GM12878 (cell line): ENCODE measurements at regions not wholly inside any gene's neighbourhood (a gene's known extent, or its start where the extent isn't known, plus 50 kb on each side); places are given as distances from the start of the nearest gene placed in this dataset.

Source experiments
- ATAC-seq: fragments of 200-7000 bp; cut with Tn5 transposase; 3 replicates; pipeline ENCODE4 v1.9.1; 2020; ENCODE audit warnings: mild to moderate bottlenecking, moderate library complexity
- BruUV-seq: library from RNA; stranded (reverse); fragments of 400-500 nt; replicated peaks from 2 replicates; lab custom pipeline; 2021; lab: Mats Ljungman, UMichigan
- CTCF ChIA-PET: fragments of 300-600 bp; sonication (Branson Sonifier 250); formaldehyde crosslinking; extraction: SDS; loops from one replicate; lab custom pipeline; 2021; ENCODE audit warnings: inconsistent platforms; lab: Yijun Ruan, JAX
- POLR2A ChIA-PET: fragments of 350-600 bp; formaldehyde crosslinking; extraction: SDS; loops from one replicate; lab custom pipeline; 2021; ENCODE audit warnings: inconsistent platforms; lab: Charles Lee
- RAD21 ChIA-PET: fragments of 300-600 bp; sonication (Branson Sonifier 250); formaldehyde crosslinking; loops from one replicate; lab custom pipeline; 2023; ENCODE audit warnings: antibody characterized with exemption; ENCODE audit not compliant: unreplicated experiment; lab: Charles Lee
- SMC1A ChIA-PET: fragments of 300-600 bp; sonication (Branson Sonifier 250); formaldehyde crosslinking; loops from one replicate; lab custom pipeline; 2023; ENCODE audit not compliant: unreplicated experiment, uncharacterized antibody; lab: Charles Lee
- DNase-seq: peaks from one replicate; pipeline ENCODE4 v3.0.0-alpha.2; 2011; ENCODE audit warnings: low read depth, low spot score
- FAIRE-seq: peaks from 3 replicates; lab custom pipeline; 2011; peaks lifted over from hg19 to GRCh38; lab: Jason Lieb, UNC
- H2AFZ ChIP-seq: 2 replicates; pipeline ENCODE4 v1.6.0; 2011; ENCODE audit warnings: low read depth, low read length, control low read depth; ENCODE audit not compliant: control insufficient read depth
- H3K27ac ChIP-seq: 2 replicates; pipeline ENCODE4 v1.5.1; 2011; ENCODE audit warnings: control low read depth; ENCODE audit not compliant: control insufficient read depth, insufficient read depth
- H3K27me3 ChIP-seq, 2 experiments: replicated peaks in 1 of 2; 2 replicates each; pipeline versions ENCODE4 v1.6.0 to v1.6.1; 2011; ENCODE audit warnings: low read length in 1 of 2; ENCODE audit not compliant: control insufficient read depth in 2 of 2, insufficient read depth in 2 of 2
- H3K36me3 ChIP-seq, 2 experiments: 2 replicates each; pipeline ENCODE4 v1.5.1; 2011; ENCODE audit warnings: low read length in 1 of 2; ENCODE audit not compliant: control insufficient read depth in 2 of 2, insufficient read depth in 2 of 2
- H3K4me1 ChIP-seq: 2 replicates; pipeline ENCODE4 v1.6.1; 2011; ENCODE audit warnings: mild to moderate bottlenecking, low read length, moderate library complexity, mixed read lengths; ENCODE audit not compliant: control insufficient read depth, insufficient read depth
- H3K4me2 ChIP-seq: 2 replicates; pipeline ENCODE4 v1.6.0; 2011; ENCODE audit warnings: control low read depth; ENCODE audit not compliant: control insufficient read depth, insufficient read depth
- H3K4me3 ChIP-seq: fragments of 200-600 bp; sonication (generic); 2 replicates; pipeline ENCODE4 v1.5.1; 2016
- H3K79me2 ChIP-seq: 2 replicates; pipeline ENCODE4 v1.6.0; 2011; ENCODE audit warnings: low read length; ENCODE audit not compliant: control insufficient read depth, insufficient read depth
- H3K9ac ChIP-seq: 2 replicates; pipeline ENCODE4 v1.8.0; 2011; ENCODE audit warnings: low read length, control low read depth, mixed read lengths; ENCODE audit not compliant: control insufficient read depth, insufficient read depth
- H3K9me3 ChIP-seq: replicated peaks from 3 replicates; pipeline ENCODE4 v1.5.1; 2011; ENCODE audit warnings: mild to moderate bottlenecking, low read length; ENCODE audit not compliant: control insufficient read depth, insufficient read depth
- H4K20me1 ChIP-seq: 2 replicates; pipeline ENCODE4 v1.6.0; 2011; ENCODE audit not compliant: control insufficient read depth, insufficient read depth
- EGR1 ChIP-seq, 2 experiments: IDR thresholded peaks; 1 replicate in 1 of 2; 2 replicates in 1 of 2; pipeline ENCODE4 v1.6.1; 2011 to 2012; ENCODE audit warnings: low read depth in 2 of 2, low read length in 2 of 2, borderline replicate concordance in 1 of 2, mild to moderate bottlenecking in 1 of 2, moderate library complexity in 1 of 2
- KAT2A ChIP-seq: conservative IDR thresholded peaks from 2 replicates; pipeline ENCODE4 v1.6.1; 2011; ENCODE audit warnings: low read depth, low read length; ENCODE audit not compliant: control insufficient read depth
- KDM1A ChIP-seq: fragments of 200-600 bp; sonication (generic); IDR thresholded peaks from 2 replicates; pipeline ENCODE4 v1.6.1; 2016; ENCODE audit warnings: borderline replicate concordance
- MEF2A ChIP-seq: IDR thresholded peaks from 2 replicates; pipeline ENCODE4 v1.6.1; 2011; ENCODE audit warnings: low read depth, mild to moderate bottlenecking, low read length, moderate library complexity; ENCODE audit not compliant: insufficient read depth
- NR2F1 ChIP-seq: fragments of 450-650 bp; conservative IDR thresholded peaks from 2 replicates; pipeline ENCODE4 v1.6.1; 2017; ENCODE audit warnings: mild to moderate bottlenecking
- NRF1 ChIP-seq: conservative IDR thresholded peaks from 2 replicates; pipeline ENCODE4 v1.6.1; 2011; ENCODE audit warnings: mild to moderate bottlenecking, low read depth, low read length, improper control_type of control experiment
- PAX8 ChIP-seq: fragments of 450-650 bp; IDR thresholded peaks from 2 replicates; pipeline ENCODE4 v1.6.1; 2017; ENCODE audit warnings: mild to moderate bottlenecking, moderate library complexity
- POLR2A ChIP-seq: IDR thresholded peaks from 2 replicates; pipeline ENCODE4 v1.6.1; 2011; ENCODE audit warnings: low read depth, mild to moderate bottlenecking, low read length
- RBBP5 ChIP-seq: fragments of 200-600 bp; sonication (generic); conservative IDR thresholded peaks from 2 replicates; pipeline ENCODE4 v1.6.1; 2016
- RCOR1 ChIP-seq: conservative IDR thresholded peaks from 2 replicates; pipeline ENCODE4 v1.6.1; 2012; ENCODE audit warnings: low read depth, low read length, improper control_type of control experiment
- RELA ChIP-seq: fragments of 450-650 bp; IDR thresholded peaks from 2 replicates; pipeline ENCODE4 v1.8.0; 2014; ENCODE audit warnings: borderline replicate concordance; ENCODE audit not compliant: partially characterized antibody
- RELB ChIP-seq: fragments of 450-650 bp; IDR thresholded peaks from 2 replicates; pipeline ENCODE4 v1.6.1; 2017; ENCODE audit warnings: low read depth, mild to moderate bottlenecking, moderate library complexity
- RUNX3 ChIP-seq: IDR thresholded peaks from 2 replicates; pipeline ENCODE4 v1.6.1; 2012; ENCODE audit warnings: low read length, inconsistent platforms
- SKIL ChIP-seq: fragments of 450-650 bp; IDR thresholded peaks from 2 replicates; pipeline ENCODE4 v1.6.1; 2017; ENCODE audit warnings: mild to moderate bottlenecking, low read depth, inconsistent platforms; ENCODE audit not compliant: poor library complexity, severe bottlenecking
- ZNF274 ChIP-seq: IDR thresholded peaks from one replicate; pipeline ENCODE4 v1.8.0; 2011; ENCODE audit not compliant: insufficient read length, insufficient read depth
- WGBS: methylation state at CpG from one replicate; pipeline ENCODE4 v1.1.6; 2016; ENCODE audit warnings: low lambda C conversion rate; ENCODE audit not compliant: insufficient replicate concordance, insufficient coverage; ENCODE audit errors: missing lambda C conversion rate; 5-methylcytosine and 5-hydroxymethylcytosine counted together
- in situ Hi-C: fragments of 300-500 bp; cut with MboI; formaldehyde crosslinking; loops from 9 replicates; pipeline ENCODE4 v1.14.3; 2018; ENCODE audit warnings: mixed read lengths
- intact Hi-C: fragments of 100-400 bp; cut with micrococcal nuclease; formaldehyde crosslinking; loops from one replicate; pipeline ENCODE4 v1.14.2; 2022; ENCODE audit not compliant: unreplicated experiment

GRCh38 chr12:130216031-130216430, 53.8 kb downstream of the FZD10 start:
- ATAC-seq (no peak), DNase-seq (no peak), FAIRE-seq (no peak)
- H3K4me3 ChIP-seq = no peak overlapping the region
- SMC1A ChIA-PET = no interaction called here
- no peaks in the 10 kb centered on the region for H3K79me2 ChIP-seq
- no TSS peak for BruUV-seq
- no peaks in the 10 kb centered on the region for H3K27me3 ChIP-seq
- 49% methylated on average over 9 of the region's 9 CpGs for WGBS
- POLR2A ChIA-PET = no interaction called here
- H3K9ac ChIP-seq = no peak overlapping the region
- H3K27ac ChIP-seq = no peak overlapping the region
- TF ChIP-seq NR2F1 = no peak
- TF ChIP-seq RUNX3 = no peak
- TF ChIP-seq MEF2A = no peak
- no peak for TF ChIP-seq RCOR1
- no peak for TF ChIP-seq KDM1A
- TF ChIP-seq RELA = no peak
- no peak for TF ChIP-seq SKIL
- no peak for TF ChIP-seq KAT2A
- TF ChIP-seq NRF1 = no peak
- TF ChIP-seq EGR1 (IDR thresholded peaks at IDR 0.05; ENCODE audit: borderline replicate concordance in 1 of 2, low read depth in 2 of 2, low read length in 2 of 2) = no peak
- TF ChIP-seq ZNF274 = no peak
- no peak for TF ChIP-seq PAX8
- no peak for TF ChIP-seq POLR2A
- no peak for TF ChIP-seq RELB
- TF ChIP-seq RBBP5 = no peak
- H2AFZ ChIP-seq = no peak overlapping the region
- no peaks in the 10 kb centered on the region for H4K20me1 ChIP-seq
- RAD21 ChIA-PET = no interaction called here
- H3K4me1 ChIP-seq = no peaks in the 10 kb centered on the region
- no peaks in the 10 kb centered on the region; the same call in 2 of the 3 replicates for H3K9me3 ChIP-seq
- intact Hi-C loops = no loop called here
- CTCF ChIA-PET = no interaction called here
- no peak overlapping the region for H3K4me2 ChIP-seq
- in situ Hi-C loops = no loop called here
- H3K36me3 ChIP-seq = no peaks in the 10 kb centered on the region
